GM23338 (cell line): ENCODE measurements at regions not wholly inside any gene's neighbourhood (a gene's known extent, or its start where the extent isn't known, plus 50 kb on each side); places are given as distances from the start of the nearest gene placed in this dataset.

Experiments used
- ATAC-seq: fragments of 200-7000 bp; cut with Tn5 transposase; 3 replicates; pipeline ENCODE4 v1.9.1; 2020
- DNase-seq: peaks from one replicate; pipeline ENCODE4 v3.0.0-alpha.2; 2015; ENCODE audit warnings: low spot score
- H2AFZ ChIP-seq: fragments of 200-600 bp; sonication (generic); 2 replicates; pipeline ENCODE4 v1.8.0; 2016; ENCODE audit warnings: antibody characterized with exemption, mild to moderate bottlenecking, moderate library complexity
- H3F3A ChIP-seq: fragments of 200-600 bp; sonication (generic); replicated peaks from 2 replicates; pipeline ENCODE4 v1.8.0; 2017; ENCODE audit warnings: antibody characterized with exemption, mixed run types, low read depth
- H3K27ac ChIP-seq: fragments of 200-600 bp; sonication (generic); 2 replicates; pipeline ENCODE4 v1.6.1; 2016; ENCODE audit warnings: low read depth
- H3K27me3 ChIP-seq: fragments of 200-600 bp; sonication (generic); 2 replicates; pipeline ENCODE4 v1.8.0; 2016; ENCODE audit warnings: mild to moderate bottlenecking, mixed run types, moderate library complexity; ENCODE audit not compliant: insufficient read depth
- H3K36me3 ChIP-seq: fragments of 200-600 bp; sonication (generic); 2 replicates; pipeline ENCODE4 v1.8.0; 2016; ENCODE audit warnings: mild to moderate bottlenecking; ENCODE audit not compliant: insufficient read depth
- H3K4me1 ChIP-seq: fragments of 200-600 bp; sonication (generic); 2 replicates; pipeline ENCODE4 v1.8.0; 2016; ENCODE audit warnings: mild to moderate bottlenecking, moderate library complexity; ENCODE audit not compliant: insufficient read depth
- H3K4me2 ChIP-seq: fragments of 200-600 bp; sonication (generic); 2 replicates; pipeline ENCODE4 v1.7.1; 2017; ENCODE audit warnings: mixed run types
- H3K4me3 ChIP-seq: fragments of 200-600 bp; sonication (generic); 2 replicates; pipeline ENCODE4 v1.6.1; 2016; ENCODE audit warnings: mixed run types
- H3K79me2 ChIP-seq: fragments of 200-600 bp; sonication (generic); replicated peaks from 2 replicates; pipeline ENCODE4 v1.8.0; 2017; ENCODE audit warnings: mild to moderate bottlenecking; ENCODE audit not compliant: insufficient read depth
- H3K9me2 ChIP-seq: fragments of 200-600 bp; sonication (generic); 2 replicates; pipeline ENCODE4 v1.8.0; 2017; ENCODE audit not compliant: insufficient read depth
- H4K20me1 ChIP-seq: fragments of 200-600 bp; sonication (generic); replicated peaks from 2 replicates; pipeline ENCODE4 v1.8.0; 2017; ENCODE audit warnings: mild to moderate bottlenecking; ENCODE audit not compliant: insufficient read depth
- H3K27ac Mint-ChIP-seq: 2 replicates; pipeline ENCODE4 v1.8.0; 2020; ENCODE audit warnings: inconsistent platforms, mild to moderate bottlenecking, moderate library complexity, mixed read lengths
- H3K27me3 Mint-ChIP-seq: 3 replicates; pipeline ENCODE4 v1.8.0; 2022; ENCODE audit warnings: low read depth, mild to moderate bottlenecking, moderate library complexity, mixed read lengths, inconsistent platforms; ENCODE audit not compliant: insufficient read depth, poor library complexity
- H3K36me3 Mint-ChIP-seq: 3 replicates; pipeline ENCODE4 v1.8.0; 2021; ENCODE audit warnings: low read depth, mild to moderate bottlenecking, inconsistent platforms, moderate library complexity, mixed read lengths
- H3K4me1 Mint-ChIP-seq: 3 replicates; pipeline ENCODE4 v1.8.0; 2020; ENCODE audit warnings: mild to moderate bottlenecking, inconsistent platforms, mixed read lengths
- H3K4me3 Mint-ChIP-seq: 3 replicates; pipeline ENCODE4 v1.8.0; 2021; ENCODE audit warnings: moderate library complexity, mild to moderate bottlenecking, inconsistent platforms, mixed read lengths
- H3K9me3 Mint-ChIP-seq: 3 replicates; pipeline ENCODE4 v1.8.0; 2020; ENCODE audit warnings: moderate library complexity, mild to moderate bottlenecking, inconsistent platforms, mixed read lengths
- CREB1 ChIP-seq: fragments of 250-450 bp; sonication (Bioruptor Pico); IDR thresholded peaks from 2 replicates; pipeline ENCODE4 v1.5.0; 2020; ENCODE audit warnings: low read depth, mild to moderate bottlenecking, moderate library complexity
- EZH2 ChIP-seq: fragments of 200-600 bp; sonication (generic); IDR thresholded peaks from one replicate; pipeline ENCODE4 v1.8.0; 2017; ENCODE audit warnings: antibody characterized with exemption, mild to moderate bottlenecking, low read depth; ENCODE audit not compliant: unreplicated experiment
- EZH2phosphoT487 ChIP-seq: fragments of 200-600 bp; sonication (generic); IDR thresholded peaks from one replicate; pipeline ENCODE4 v1.8.1; 2018; ENCODE audit warnings: antibody characterized with exemption; ENCODE audit not compliant: unreplicated experiment
- JUNB ChIP-seq: IDR thresholded peaks from one replicate; pipeline ENCODE4 v1.6.1; 2016; ENCODE audit warnings: antibody characterized with exemption; ENCODE audit not compliant: unreplicated experiment
- NANOG ChIP-seq: IDR thresholded peaks from 2 replicates; pipeline ENCODE4 v1.6.1; 2016; ENCODE audit warnings: antibody characterized with exemption, borderline replicate concordance
- POLR2AphosphoS5 ChIP-seq: IDR thresholded peaks from 2 replicates; pipeline ENCODE4 v1.6.1; 2016; ENCODE audit warnings: antibody characterized with exemption, low read depth
- STAT1 ChIP-seq: IDR thresholded peaks from one replicate; pipeline ENCODE4 v1.6.1; 2016; ENCODE audit warnings: antibody characterized with exemption; ENCODE audit not compliant: unreplicated experiment
- ZNF114 ChIP-seq: fragments of 250-450 bp; sonication (Bioruptor Pico); IDR thresholded peaks from 2 replicates; pipeline ENCODE4 v1.5.0; 2020; ENCODE audit warnings: mild to moderate bottlenecking, moderate library complexity
- ZNF331 ChIP-seq: fragments of 250-450 bp; sonication (Bioruptor Pico); IDR thresholded peaks from 2 replicates; pipeline ENCODE4 v1.5.0; 2020; ENCODE audit warnings: low read depth, mild to moderate bottlenecking, moderate library complexity
- TF ChIP-seq, protein P1 (sequence below): fragments of 250-450 bp; sonication (Bioruptor Pico); IDR thresholded peaks from 2 replicates; pipeline ENCODE4 v1.5.0; 2020; ENCODE audit warnings: mild to moderate bottlenecking, moderate library complexity
- TF ChIP-seq, protein P2 (sequence below), 2 experiments: fragments of 200-600 bp in 1 of 2; sonication (generic) in 1 of 2; conservative IDR thresholded peaks; 2 replicates each; pipeline versions ENCODE4 v1.5.1 to v1.6.1; 2016 to 2017; ENCODE audit warnings: antibody characterized with exemption in 2 of 2, low read depth in 2 of 2, mild to moderate bottlenecking in 2 of 2, moderate library complexity in 1 of 2
- TF ChIP-seq, protein P3 (sequence below): IDR thresholded peaks from one replicate; pipeline ENCODE4 v1.6.1; 2018; ENCODE audit warnings: antibody characterized with exemption; ENCODE audit not compliant: unreplicated experiment
- TF ChIP-seq, protein P4 (sequence below): IDR thresholded peaks from 2 replicates; pipeline ENCODE4 v1.6.1; 2016; ENCODE audit warnings: antibody characterized with exemption

DNA sequence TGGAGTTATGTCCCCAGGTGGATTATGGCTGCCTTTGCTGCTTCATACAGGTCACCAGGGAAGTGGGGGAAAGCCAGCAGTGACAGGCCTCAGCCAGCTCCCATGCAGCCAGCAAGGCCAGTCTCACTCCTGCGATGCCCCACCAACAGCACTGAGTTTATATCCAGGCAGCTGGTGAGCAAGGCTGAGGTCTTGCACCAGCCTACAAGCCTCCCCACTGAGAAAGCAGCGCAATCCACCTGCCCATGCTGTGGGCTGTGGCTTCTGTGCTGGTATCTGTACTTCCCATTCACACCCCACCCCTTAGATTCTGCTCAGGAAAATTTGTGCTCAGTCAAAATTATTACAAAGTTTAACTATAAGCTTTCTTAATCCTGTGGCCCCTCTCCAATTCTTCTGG, 153.5 kb downstream of the HHIP start:
- Mint-ChIP-seq H3K4me3 (no peak overlapping the region), H3K27me3 (no peaks in the 10 kb centered on the region), H3K4me1 (peaks cover 11% of the 10 kb centered on the region; the same call in 2 of the 3 replicates), H3K9me3 (peaks cover 3% of the 10 kb centered on the region; the same call in 2 of the 3 replicates), H3K27ac (no peak overlapping the region), H3K36me3 (0 out of 3 replicates have a peak, but pooled peaks cover 3% of the 10 kb centered on the region)
- Histone ChIP-seq H3K27ac (no peak overlapping the region), H4K20me1 (no peaks in the 10 kb centered on the region), H3K27me3 (no peaks in the 10 kb centered on the region), H3K4me1 (no peaks in the 10 kb centered on the region; the same call in 1 of the 2 replicates), H2AFZ (no peak overlapping the region), H3K36me3 (no peaks in the 10 kb centered on the region), H3K9me2 (no peaks in the 10 kb centered on the region), H3F3A (no peaks in the 10 kb centered on the region), H3K79me2 (no peaks in the 10 kb centered on the region), H3K4me2 (no peak overlapping the region), H3K4me3 (no peak overlapping the region)
- no peak for ATAC-seq
- DNase-seq: no peak
- TF ChIP-seq, protein P1, sequence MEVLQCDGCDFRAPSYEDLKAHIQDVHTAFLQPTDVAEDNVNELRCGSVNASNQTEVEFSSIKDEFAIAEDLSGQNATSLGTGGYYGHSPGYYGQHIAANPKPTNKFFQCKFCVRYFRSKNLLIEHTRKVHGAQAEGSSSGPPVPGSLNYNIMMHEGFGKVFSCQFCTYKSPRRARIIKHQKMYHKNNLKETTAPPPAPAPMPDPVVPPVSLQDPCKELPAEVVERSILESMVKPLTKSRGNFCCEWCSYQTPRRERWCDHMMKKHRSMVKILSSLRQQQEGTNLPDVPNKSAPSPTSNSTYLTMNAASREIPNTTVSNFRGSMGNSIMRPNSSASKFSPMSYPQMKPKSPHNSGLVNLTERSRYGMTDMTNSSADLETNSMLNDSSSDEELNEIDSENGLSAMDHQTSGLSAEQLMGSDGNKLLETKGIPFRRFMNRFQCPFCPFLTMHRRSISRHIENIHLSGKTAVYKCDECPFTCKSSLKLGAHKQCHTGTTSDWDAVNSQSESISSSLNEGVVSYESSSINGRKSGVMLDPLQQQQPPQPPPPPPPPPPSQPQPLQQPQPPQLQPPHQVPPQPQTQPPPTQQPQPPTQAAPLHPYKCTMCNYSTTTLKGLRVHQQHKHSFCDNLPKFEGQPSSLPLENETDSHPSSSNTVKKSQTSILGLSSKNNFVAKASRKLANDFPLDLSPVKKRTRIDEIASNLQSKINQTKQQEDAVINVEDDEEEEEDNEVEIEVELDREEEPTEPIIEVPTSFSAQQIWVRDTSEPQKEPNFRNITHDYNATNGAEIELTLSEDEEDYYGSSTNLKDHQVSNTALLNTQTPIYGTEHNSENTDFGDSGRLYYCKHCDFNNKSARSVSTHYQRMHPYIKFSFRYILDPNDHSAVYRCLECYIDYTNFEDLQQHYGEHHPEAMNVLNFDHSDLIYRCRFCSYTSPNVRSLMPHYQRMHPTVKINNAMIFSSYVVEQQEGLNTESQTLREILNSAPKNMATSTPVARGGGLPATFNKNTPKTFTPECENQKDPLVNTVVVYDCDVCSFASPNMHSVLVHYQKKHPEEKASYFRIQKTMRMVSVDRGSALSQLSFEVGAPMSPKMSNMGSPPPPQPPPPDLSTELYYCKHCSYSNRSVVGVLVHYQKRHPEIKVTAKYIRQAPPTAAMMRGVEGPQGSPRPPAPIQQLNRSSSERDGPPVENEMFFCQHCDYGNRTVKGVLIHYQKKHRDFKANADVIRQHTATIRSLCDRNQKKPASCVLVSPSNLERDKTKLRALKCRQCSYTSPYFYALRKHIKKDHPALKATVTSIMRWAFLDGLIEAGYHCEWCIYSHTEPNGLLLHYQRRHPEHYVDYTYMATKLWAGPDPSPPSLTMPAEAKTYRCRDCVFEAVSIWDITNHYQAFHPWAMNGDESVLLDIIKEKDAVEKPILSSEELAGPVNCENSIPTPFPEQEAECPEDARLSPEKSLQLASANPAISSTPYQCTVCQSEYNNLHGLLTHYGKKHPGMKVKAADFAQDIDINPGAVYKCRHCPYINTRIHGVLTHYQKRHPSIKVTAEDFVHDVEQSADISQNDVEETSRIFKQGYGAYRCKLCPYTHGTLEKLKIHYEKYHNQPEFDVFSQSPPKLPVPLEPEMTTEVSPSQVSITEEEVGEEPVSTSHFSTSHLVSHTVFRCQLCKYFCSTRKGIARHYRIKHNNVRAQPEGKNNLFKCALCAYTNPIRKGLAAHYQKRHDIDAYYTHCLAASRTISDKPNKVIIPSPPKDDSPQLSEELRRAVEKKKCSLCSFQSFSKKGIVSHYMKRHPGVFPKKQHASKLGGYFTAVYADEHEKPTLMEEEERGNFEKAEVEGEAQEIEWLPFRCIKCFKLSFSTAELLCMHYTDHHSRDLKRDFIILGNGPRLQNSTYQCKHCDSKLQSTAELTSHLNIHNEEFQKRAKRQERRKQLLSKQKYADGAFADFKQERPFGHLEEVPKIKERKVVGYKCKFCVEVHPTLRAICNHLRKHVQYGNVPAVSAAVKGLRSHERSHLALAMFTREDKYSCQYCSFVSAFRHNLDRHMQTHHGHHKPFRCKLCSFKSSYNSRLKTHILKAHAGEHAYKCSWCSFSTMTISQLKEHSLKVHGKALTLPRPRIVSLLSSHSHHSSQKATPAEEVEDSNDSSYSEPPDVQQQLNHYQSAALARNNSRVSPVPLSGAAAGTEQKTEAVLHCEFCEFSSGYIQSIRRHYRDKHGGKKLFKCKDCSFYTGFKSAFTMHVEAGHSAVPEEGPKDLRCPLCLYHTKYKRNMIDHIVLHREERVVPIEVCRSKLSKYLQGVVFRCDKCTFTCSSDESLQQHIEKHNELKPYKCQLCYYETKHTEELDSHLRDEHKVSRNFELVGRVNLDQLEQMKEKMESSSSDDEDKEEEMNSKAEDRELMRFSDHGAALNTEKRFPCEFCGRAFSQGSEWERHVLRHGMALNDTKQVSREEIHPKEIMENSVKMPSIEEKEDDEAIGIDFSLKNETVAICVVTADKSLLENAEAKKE: no peak
- TF ChIP-seq STAT1 (no peak), NANOG (no peak), EZH2phosphoT487 (no peak), CREB1 (CRISPR knock-in tag) (no peak), POLR2AphosphoS5 (no peak), JUNB (no peak), ZNF331 (CRISPR knock-in tag) (no peak), ZNF114 (CRISPR knock-in tag) (no peak), EZH2 (no peak)
- TF ChIP-seq, protein P2, sequence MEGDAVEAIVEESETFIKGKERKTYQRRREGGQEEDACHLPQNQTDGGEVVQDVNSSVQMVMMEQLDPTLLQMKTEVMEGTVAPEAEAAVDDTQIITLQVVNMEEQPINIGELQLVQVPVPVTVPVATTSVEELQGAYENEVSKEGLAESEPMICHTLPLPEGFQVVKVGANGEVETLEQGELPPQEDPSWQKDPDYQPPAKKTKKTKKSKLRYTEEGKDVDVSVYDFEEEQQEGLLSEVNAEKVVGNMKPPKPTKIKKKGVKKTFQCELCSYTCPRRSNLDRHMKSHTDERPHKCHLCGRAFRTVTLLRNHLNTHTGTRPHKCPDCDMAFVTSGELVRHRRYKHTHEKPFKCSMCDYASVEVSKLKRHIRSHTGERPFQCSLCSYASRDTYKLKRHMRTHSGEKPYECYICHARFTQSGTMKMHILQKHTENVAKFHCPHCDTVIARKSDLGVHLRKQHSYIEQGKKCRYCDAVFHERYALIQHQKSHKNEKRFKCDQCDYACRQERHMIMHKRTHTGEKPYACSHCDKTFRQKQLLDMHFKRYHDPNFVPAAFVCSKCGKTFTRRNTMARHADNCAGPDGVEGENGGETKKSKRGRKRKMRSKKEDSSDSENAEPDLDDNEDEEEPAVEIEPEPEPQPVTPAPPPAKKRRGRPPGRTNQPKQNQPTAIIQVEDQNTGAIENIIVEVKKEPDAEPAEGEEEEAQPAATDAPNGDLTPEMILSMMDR (conservative IDR thresholded peaks at IDR 0.05; ENCODE audit: low read depth in 2 of 2): no peak
- TF ChIP-seq, protein P3, sequence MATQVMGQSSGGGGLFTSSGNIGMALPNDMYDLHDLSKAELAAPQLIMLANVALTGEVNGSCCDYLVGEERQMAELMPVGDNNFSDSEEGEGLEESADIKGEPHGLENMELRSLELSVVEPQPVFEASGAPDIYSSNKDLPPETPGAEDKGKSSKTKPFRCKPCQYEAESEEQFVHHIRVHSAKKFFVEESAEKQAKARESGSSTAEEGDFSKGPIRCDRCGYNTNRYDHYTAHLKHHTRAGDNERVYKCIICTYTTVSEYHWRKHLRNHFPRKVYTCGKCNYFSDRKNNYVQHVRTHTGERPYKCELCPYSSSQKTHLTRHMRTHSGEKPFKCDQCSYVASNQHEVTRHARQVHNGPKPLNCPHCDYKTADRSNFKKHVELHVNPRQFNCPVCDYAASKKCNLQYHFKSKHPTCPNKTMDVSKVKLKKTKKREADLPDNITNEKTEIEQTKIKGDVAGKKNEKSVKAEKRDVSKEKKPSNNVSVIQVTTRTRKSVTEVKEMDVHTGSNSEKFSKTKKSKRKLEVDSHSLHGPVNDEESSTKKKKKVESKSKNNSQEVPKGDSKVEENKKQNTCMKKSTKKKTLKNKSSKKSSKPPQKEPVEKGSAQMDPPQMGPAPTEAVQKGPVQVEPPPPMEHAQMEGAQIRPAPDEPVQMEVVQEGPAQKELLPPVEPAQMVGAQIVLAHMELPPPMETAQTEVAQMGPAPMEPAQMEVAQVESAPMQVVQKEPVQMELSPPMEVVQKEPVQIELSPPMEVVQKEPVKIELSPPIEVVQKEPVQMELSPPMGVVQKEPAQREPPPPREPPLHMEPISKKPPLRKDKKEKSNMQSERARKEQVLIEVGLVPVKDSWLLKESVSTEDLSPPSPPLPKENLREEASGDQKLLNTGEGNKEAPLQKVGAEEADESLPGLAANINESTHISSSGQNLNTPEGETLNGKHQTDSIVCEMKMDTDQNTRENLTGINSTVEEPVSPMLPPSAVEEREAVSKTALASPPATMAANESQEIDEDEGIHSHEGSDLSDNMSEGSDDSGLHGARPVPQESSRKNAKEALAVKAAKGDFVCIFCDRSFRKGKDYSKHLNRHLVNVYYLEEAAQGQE: no peak
- TF ChIP-seq, protein P4, sequence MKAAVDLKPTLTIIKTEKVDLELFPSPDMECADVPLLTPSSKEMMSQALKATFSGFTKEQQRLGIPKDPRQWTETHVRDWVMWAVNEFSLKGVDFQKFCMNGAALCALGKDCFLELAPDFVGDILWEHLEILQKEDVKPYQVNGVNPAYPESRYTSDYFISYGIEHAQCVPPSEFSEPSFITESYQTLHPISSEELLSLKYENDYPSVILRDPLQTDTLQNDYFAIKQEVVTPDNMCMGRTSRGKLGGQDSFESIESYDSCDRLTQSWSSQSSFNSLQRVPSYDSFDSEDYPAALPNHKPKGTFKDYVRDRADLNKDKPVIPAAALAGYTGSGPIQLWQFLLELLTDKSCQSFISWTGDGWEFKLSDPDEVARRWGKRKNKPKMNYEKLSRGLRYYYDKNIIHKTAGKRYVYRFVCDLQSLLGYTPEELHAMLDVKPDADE: no peak
